ENCODE measurements at regions not wholly inside any gene's neighbourhood (a gene's known extent, or its start where the extent isn't known, plus 50 kb on each side); places are given as distances from the start of the nearest gene placed in this dataset.

GRCh38 chr15:58247855-58248842 lies 110.0 kb downstream of the AQP9 start:
- TF ChIP-seq, protein P1, sequence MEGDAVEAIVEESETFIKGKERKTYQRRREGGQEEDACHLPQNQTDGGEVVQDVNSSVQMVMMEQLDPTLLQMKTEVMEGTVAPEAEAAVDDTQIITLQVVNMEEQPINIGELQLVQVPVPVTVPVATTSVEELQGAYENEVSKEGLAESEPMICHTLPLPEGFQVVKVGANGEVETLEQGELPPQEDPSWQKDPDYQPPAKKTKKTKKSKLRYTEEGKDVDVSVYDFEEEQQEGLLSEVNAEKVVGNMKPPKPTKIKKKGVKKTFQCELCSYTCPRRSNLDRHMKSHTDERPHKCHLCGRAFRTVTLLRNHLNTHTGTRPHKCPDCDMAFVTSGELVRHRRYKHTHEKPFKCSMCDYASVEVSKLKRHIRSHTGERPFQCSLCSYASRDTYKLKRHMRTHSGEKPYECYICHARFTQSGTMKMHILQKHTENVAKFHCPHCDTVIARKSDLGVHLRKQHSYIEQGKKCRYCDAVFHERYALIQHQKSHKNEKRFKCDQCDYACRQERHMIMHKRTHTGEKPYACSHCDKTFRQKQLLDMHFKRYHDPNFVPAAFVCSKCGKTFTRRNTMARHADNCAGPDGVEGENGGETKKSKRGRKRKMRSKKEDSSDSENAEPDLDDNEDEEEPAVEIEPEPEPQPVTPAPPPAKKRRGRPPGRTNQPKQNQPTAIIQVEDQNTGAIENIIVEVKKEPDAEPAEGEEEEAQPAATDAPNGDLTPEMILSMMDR (IDR thresholded peaks at IDR 0.05; ENCODE audit: insufficient read depth, low read depth, low read length, missing control alignments), result no peak
- H3K4me3 ChIP-seq (ENCODE audit: low read length), result no peak overlapping the region
- no peak for DNase-seq (ENCODE audit: low read depth)

- DNase-seq (ENCODE audit: low read depth), result no peak
- TF ChIP-seq, protein P1 (IDR thresholded peaks at IDR 0.05; ENCODE audit: insufficient read depth, low read depth, low read length, missing control alignments), result no peak
- H3K4me3 ChIP-seq (ENCODE audit: low read length), result no peak overlapping the region
Measured at GRCh38 chr15:58249646-58250312, 111.6 kb downstream of the AQP9 start.

GRCh38 chr15:58252586-58253323 lies 114.6 kb downstream of the AQP9 start:
- H3K4me3 ChIP-seq (ENCODE audit: low read length), result no peak overlapping the region
- TF ChIP-seq, protein P1 (IDR thresholded peaks at IDR 0.05; ENCODE audit: insufficient read depth, low read depth, low read length, missing control alignments), result no peak
- no peak for DNase-seq (ENCODE audit: low read depth)

DNA sequence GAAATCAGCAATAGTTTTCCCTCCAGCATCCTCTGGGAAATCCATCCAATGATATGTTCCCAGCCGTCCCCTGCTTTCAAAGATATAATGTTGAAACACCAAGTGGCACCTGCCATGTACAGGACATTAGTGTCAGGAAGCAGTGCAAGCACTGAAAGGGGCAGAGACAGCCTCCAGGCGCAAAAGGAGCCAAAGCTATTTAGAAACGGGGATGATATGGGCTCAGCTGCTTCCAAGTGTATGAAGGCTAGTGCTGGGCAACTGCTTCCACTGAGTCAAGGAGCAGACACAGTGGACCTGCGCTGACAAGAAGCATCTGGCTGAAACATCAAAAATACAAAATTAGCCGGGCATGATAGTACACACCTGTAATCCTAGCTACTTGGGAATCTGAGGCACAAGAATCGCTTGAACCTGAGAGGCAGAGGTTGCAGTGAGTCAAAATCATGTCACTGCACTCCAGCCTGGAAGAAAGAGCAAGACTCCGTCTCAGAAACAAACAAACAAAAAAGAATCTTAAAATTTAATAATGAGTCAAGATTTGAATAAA lies 119.7 kb downstream of the AQP9 start:
- TF ChIP-seq, protein P1 (IDR thresholded peaks at IDR 0.05; ENCODE audit: insufficient read depth, low read depth, low read length, missing control alignments), result no peak
- no peak overlapping the region for H3K4me3 ChIP-seq (ENCODE audit: low read length)
- peak; percentile 65 for DNase-seq (ENCODE audit: low read depth)

GRCh38 chr15:58258501-58259292 lies 120.5 kb downstream of the AQP9 start:
- TF ChIP-seq, protein P1 (IDR thresholded peaks at IDR 0.05; ENCODE audit: insufficient read depth, low read depth, low read length, missing control alignments), result no peak

More at GRCh38 chr15:58258501-58259292, 120.5 kb downstream of the AQP9 start:
- no peak overlapping the region for H3K4me3 ChIP-seq (ENCODE audit: low read length)
- DNase-seq (ENCODE audit: low read depth), result peak; percentile 98

All from epithelial cell of esophagus (primary cell).